ENCODE measurements at regions not wholly inside any gene's neighbourhood (a gene's known extent, or its start where the extent isn't known, plus 50 kb on each side); places are given as distances from the start of the nearest gene placed in this dataset.

DNA sequence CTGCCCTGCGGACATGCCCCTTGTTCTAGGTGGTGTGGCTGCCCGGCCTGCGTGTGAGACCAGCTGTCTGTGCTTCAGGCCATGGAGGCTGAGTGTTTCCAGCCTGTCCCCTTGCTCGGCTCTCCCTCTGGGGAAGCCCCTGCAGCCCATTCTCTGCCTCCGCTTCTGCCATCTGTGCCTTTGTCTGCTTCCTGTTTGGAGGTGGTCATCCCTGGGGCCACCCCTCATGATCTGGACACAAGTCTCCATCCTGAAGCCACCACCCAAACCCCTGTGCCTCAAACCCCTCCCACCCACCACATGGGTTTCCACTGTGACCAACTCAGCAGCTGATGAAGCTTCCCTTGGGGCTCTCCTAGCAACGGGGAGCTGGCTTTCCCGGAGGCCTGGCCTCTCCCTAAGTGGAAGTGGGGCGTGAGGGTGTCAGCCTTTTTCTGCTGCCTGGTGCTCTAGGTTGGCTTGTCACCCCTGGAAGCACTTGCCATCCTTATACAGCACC lies 184.9 kb downstream of the SEC14L1 start:
- Histone ChIP-seq H3K27ac (ENCODE audit: low read depth, low read length) (no peak overlapping the region), H3K23ac (ENCODE audit: insufficient read length) (no peak overlapping the region), H3K27me3 (replicated peaks in 1 of 4; ENCODE audit: control insufficient read depth in 3 of 4, extremely low read depth in 1 of 4, insufficient read depth in 3 of 4, low read length in 3 of 4) (no peaks in the 10 kb centered on the region), H2BK20ac (ENCODE audit: low read length) (no peak overlapping the region), H3K9ac (replicated peaks in 1 of 4; ENCODE audit: extremely low read depth in 1 of 4, low read depth in 3 of 4, low read length in 3 of 4) (no peak overlapping the region), H2BK5ac (ENCODE audit: low read depth, low read length) (0 out of 2 replicates have a peak overlapping the region, but pooled peaks have one; percentile 60), H2BK15ac (ENCODE audit: low read length) (no peak overlapping the region), H4K5ac (ENCODE audit: insufficient read length, low read depth, low read length) (no peak overlapping the region), H4K20me1 (replicated peaks in 1 of 2; ENCODE audit: control insufficient read depth in 1 of 2, insufficient read depth in 2 of 2, low read length in 2 of 2) (peaks cover 4 to 5% of the 10 kb centered on the region in 2 experiments), H3K79me1 (ENCODE audit: low read depth, low read length) (peaks cover 3% of the 10 kb centered on the region), H4K8ac (ENCODE audit: extremely low read depth, insufficient read depth, low read length) (no peak overlapping the region), H3K4me1 (replicated peaks in 1 of 4; ENCODE audit: control insufficient read depth in 3 of 4, insufficient read depth in 4 of 4, low read length in 3 of 4) (peaks cover 0 to 9% (median 3%) of the 10 kb centered on the region in 4 experiments; a peak in 5 of 7 replicates), H3K4me3 (ENCODE audit: extremely low read depth in 1 of 4, insufficient read depth in 2 of 4, low read depth in 3 of 4, low read length in 4 of 4) (no peak overlapping the region), H3K4me2 (ENCODE audit: insufficient read depth in 1 of 2, low read depth in 2 of 2, low read length in 2 of 2) (no peak overlapping the region), H3K36me3 (ENCODE audit: control insufficient read depth in 2 of 4, insufficient read depth in 4 of 4, low read length in 3 of 4) (no peaks in the 10 kb centered on the region), H3K9me3 (ENCODE audit: insufficient read depth in 2 of 2, low read depth in 1 of 2, low read length in 1 of 2) (no peaks in the 10 kb centered on the region), H2BK12ac (ENCODE audit: low read depth, low read length) (no peak overlapping the region), H3K14ac (ENCODE audit: insufficient read length) (no peak overlapping the region), H2BK120ac (replicated peaks; ENCODE audit: low read depth, low read length) (no peak overlapping the region), H2AFZ (ENCODE audit: low read length) (no peak overlapping the region), H3K18ac (ENCODE audit: extremely low read depth, low read length) (no peak overlapping the region), H3K4ac (replicated peaks; ENCODE audit: insufficient read length, low read depth, low read length) (no peak overlapping the region), H3K23me2 (ENCODE audit: low read depth, low read length) (no peaks in the 10 kb centered on the region), H2AK5ac (ENCODE audit: low read depth, low read length) (no peak overlapping the region), H4K91ac (replicated peaks; ENCODE audit: insufficient read length, low read length) (no peak overlapping the region), H3K56ac (replicated peaks; ENCODE audit: insufficient read length, low read depth, low read length) (no peak overlapping the region), H3K79me2 (ENCODE audit: control insufficient read depth in 1 of 2, insufficient read depth in 2 of 2, low read length in 2 of 2) (peaks cover 0 to 9% of the 10 kb centered on the region in 2 experiments; a peak in 1 of 4 replicates)
- ChIA-PET CTCF (ENCODE audit: partially characterized antibody) (interaction anchor here (0.6 to 1.3 kb wide), 5 partner anchors 34 to 454 kb away, joined by 3 to 5 read pairs (median 4); no protein-coding TSS in a partner anchor), POLR2A (ENCODE audit: partially characterized antibody) (interaction anchor here (0.5 kb wide), 1 partner anchor 471 kb away, joined by 3 read pairs; no protein-coding TSS in a partner anchor)
- no peak for TF ChIP-seq TBP (IDR thresholded peaks at IDR 0.05; ENCODE audit: low read depth, low read length)
- no peak for TF ChIP-seq RXRA (IDR thresholded peaks at IDR 0.05; ENCODE audit: insufficient read depth, low read depth, low read length)
- no peak for TF ChIP-seq RBBP5 (IDR thresholded peaks at IDR 0.05; ENCODE audit: borderline replicate concordance, low read depth, low read length)
- no peak for TF ChIP-seq CHD2 (IDR thresholded peaks at IDR 0.05; ENCODE audit: low read length)
- TF ChIP-seq CBX5 (IDR thresholded peaks at IDR 0.05; ENCODE audit: low read depth, low read length), result no peak
- TF ChIP-seq SP1 (IDR thresholded peaks at IDR 0.05; ENCODE audit: low read depth, low read length), result no peak
- DNase-seq (ENCODE audit: low read depth in 1 of 2, low spot score in 2 of 2) (no peak), FAIRE-seq (no peak)
- 88% methylated on average over 6 of the region's 8 CpGs; no CpG with 5 or more reads in 1 of the 2 experiments for WGBS, 2 experiments (ENCODE audit: extremely low coverage in 1 of 2, insufficient coverage in 1 of 2, insufficient read length in 1 of 2, insufficient replicate concordance in 2 of 2, low coverage in 1 of 2, low lambda C conversion rate in 2 of 2, missing lambda C conversion rate in 1 of 2)
